OCI-LY3 (cell line): ENCODE measurements at regions not wholly inside any gene's neighbourhood (a gene's known extent, or its start where the extent isn't known, plus 50 kb on each side); places are given as distances from the start of the nearest gene placed in this dataset.

ENCODE experiments used
- H2AFZ ChIP-seq: fragments of 200-600, 300-600 bp; shearing (Covaris generic); 2 replicates; pipeline ENCODE4 v1.6.0; 2014; ENCODE audit warnings: antibody characterized with exemption, low read depth, low read length
- H3K27ac ChIP-seq: fragments of 200-600, 300-600 bp; sonication (generic); 2 replicates; pipeline ENCODE4 v1.5.1; 2014; ENCODE audit warnings: mild to moderate bottlenecking, low read length, moderate library complexity, mixed read lengths
- H3K27me3 ChIP-seq: fragments of 200-600, 300-600 bp; sonication (generic); 2 replicates; pipeline ENCODE4 v1.6.1; 2014; ENCODE audit warnings: low read depth, low read length, mixed read lengths
- H3K36me3 ChIP-seq: fragments of 200-600, 300-600 bp; sonication (generic); replicated peaks from 2 replicates; pipeline ENCODE3; 2014; ENCODE audit warnings: low read depth, low read length, mixed read lengths
- H3K4me1 ChIP-seq: fragments of 300-600, 200-600 bp; sonication (generic); 2 replicates; pipeline ENCODE4 v1.6.1; 2014; ENCODE audit warnings: low read length, mixed read lengths
- H3K4me2 ChIP-seq: fragments of 200-600, 300-600 bp; sonication (generic); 2 replicates; pipeline ENCODE4 v1.6.1; 2014; ENCODE audit warnings: low read length, mixed read lengths
- H3K4me3 ChIP-seq: fragments of 300-600, 200-600 bp; sonication (generic); 2 replicates; pipeline ENCODE4 v1.5.1; 2014; ENCODE audit warnings: antibody characterized with exemption, mild to moderate bottlenecking, low read length, moderate library complexity
- H3K79me2 ChIP-seq: fragments of 300-600, 200-600 bp; shearing (Covaris generic); 2 replicates; pipeline ENCODE4 v1.6.1; 2014; ENCODE audit warnings: mild to moderate bottlenecking, low read length, mixed read lengths
- H3K9ac ChIP-seq: fragments of 300-600, 200-600 bp; shearing (Covaris generic); 2 replicates; pipeline ENCODE4 v1.6.0; 2014; ENCODE audit warnings: mild to moderate bottlenecking, low read length, moderate library complexity
- H3K9me3 ChIP-seq: fragments of 200-600, 300-600 bp; shearing (Covaris generic); 2 replicates; pipeline ENCODE4 v1.6.1; 2014; ENCODE audit warnings: low read length, mixed read lengths; ENCODE audit not compliant: insufficient read depth
- H4K20me1 ChIP-seq: fragments of 200-600, 300-600 bp; sonication (generic); 2 replicates; pipeline ENCODE4 v1.6.1; 2016; ENCODE audit warnings: low read length, mixed read lengths; ENCODE audit not compliant: insufficient read depth
- EZH2phosphoT487 ChIP-seq: fragments of 200-600 bp; shearing (Covaris generic); IDR thresholded peaks from 2 replicates; pipeline ENCODE4 v1.6.1; 2018; ENCODE audit warnings: antibody characterized with exemption, mixed run types, low read depth
- TF ChIP-seq, protein P1 (sequence below): fragments of 200-600, 300-600 bp; sonication (generic); IDR thresholded peaks from 2 replicates; pipeline ENCODE4 v1.5.1; 2014; ENCODE audit warnings: antibody characterized with exemption, low read length, low read depth

- Histone ChIP-seq H3K9me3 (no peaks in the 10 kb centered on the region), H3K9ac (no peak overlapping the region), H3K27ac (no peak overlapping the region), H3K4me3 (no peak overlapping the region), H4K20me1 (no peaks in the 10 kb centered on the region), H2AFZ (no peak overlapping the region), H3K4me1 (no peaks in the 10 kb centered on the region), H3K27me3 (no peaks in the 10 kb centered on the region), H3K79me2 (no peaks in the 10 kb centered on the region), H3K4me2 (no peak overlapping the region), H3K36me3 (no peaks in the 10 kb centered on the region)
- TF ChIP-seq, protein P1, sequence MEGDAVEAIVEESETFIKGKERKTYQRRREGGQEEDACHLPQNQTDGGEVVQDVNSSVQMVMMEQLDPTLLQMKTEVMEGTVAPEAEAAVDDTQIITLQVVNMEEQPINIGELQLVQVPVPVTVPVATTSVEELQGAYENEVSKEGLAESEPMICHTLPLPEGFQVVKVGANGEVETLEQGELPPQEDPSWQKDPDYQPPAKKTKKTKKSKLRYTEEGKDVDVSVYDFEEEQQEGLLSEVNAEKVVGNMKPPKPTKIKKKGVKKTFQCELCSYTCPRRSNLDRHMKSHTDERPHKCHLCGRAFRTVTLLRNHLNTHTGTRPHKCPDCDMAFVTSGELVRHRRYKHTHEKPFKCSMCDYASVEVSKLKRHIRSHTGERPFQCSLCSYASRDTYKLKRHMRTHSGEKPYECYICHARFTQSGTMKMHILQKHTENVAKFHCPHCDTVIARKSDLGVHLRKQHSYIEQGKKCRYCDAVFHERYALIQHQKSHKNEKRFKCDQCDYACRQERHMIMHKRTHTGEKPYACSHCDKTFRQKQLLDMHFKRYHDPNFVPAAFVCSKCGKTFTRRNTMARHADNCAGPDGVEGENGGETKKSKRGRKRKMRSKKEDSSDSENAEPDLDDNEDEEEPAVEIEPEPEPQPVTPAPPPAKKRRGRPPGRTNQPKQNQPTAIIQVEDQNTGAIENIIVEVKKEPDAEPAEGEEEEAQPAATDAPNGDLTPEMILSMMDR = no peak
- no peak for TF ChIP-seq EZH2phosphoT487
Measured at GRCh38 chrX:110472265-110472664, 113.6 kb downstream of the RTL9 start.

- H3K79me2 ChIP-seq = no peaks in the 10 kb centered on the region
- H3K9me3 ChIP-seq = no peaks in the 10 kb centered on the region
- no peaks in the 10 kb centered on the region for H3K36me3 ChIP-seq
- no peaks in the 10 kb centered on the region for H3K4me1 ChIP-seq
- H2AFZ ChIP-seq = no peak overlapping the region
- no peak overlapping the region for H3K4me3 ChIP-seq
- H3K4me2 ChIP-seq = no peak overlapping the region
- no peaks in the 10 kb centered on the region for H4K20me1 ChIP-seq
- TF ChIP-seq, protein P1 = no peak
- no peak for TF ChIP-seq EZH2phosphoT487
- no peaks in the 10 kb centered on the region for H3K27me3 ChIP-seq
- no peak overlapping the region for H3K9ac ChIP-seq
- no peak overlapping the region for H3K27ac ChIP-seq
Measured at GRCh38 chrX:110477593-110478228, 119.1 kb downstream of the RTL9 start.

DNA sequence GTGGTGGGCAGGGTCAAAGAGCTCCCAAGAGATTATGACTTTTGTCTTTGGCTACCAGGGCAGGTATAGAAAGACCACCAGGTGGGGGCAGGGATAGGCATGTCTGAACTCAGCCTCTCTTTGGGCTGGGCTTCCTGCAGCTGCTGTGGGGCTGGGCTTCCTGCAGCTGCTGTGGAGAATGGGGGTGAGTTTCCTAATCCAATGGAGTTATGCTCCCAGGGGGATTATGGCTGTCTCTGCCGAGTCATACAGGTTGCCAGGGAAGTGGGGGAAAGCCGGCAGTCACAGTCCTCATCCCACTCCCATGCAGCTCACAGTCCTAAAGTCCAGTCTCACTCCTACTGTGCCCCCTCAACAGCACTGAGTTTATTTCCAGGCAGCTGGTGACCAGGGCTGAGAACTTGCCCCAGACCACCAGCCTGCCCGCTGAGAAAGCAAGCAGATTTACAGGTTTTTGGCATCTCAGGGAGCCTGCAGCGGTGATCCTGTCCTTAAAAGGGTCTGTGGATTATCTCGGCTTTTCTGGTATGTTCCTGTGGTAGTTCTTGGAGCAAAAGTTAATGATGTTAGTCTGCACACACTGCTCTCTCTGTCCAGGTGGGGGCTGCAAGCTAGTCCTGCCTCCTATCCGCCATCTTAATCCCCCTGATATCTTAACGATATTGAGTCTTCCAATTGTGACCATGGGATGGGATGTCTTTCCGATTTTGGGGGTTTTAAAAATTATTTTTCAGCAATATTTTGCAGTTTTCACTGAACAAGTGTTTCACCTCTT lies 133.4 kb downstream of the RTL9 start:
- Histone ChIP-seq H3K36me3 (no peaks in the 10 kb centered on the region), H3K79me2 (no peaks in the 10 kb centered on the region), H2AFZ (no peak overlapping the region), H3K4me2 (no peak overlapping the region), H3K4me1 (no peaks in the 10 kb centered on the region), H4K20me1 (no peaks in the 10 kb centered on the region), H3K27ac (no peak overlapping the region), H3K9me3 (no peaks in the 10 kb centered on the region), H3K27me3 (no peaks in the 10 kb centered on the region), H3K4me3 (no peak overlapping the region), H3K9ac (no peak overlapping the region)
- TF ChIP-seq EZH2phosphoT487 = no peak
- TF ChIP-seq, protein P1 = no peak

DNA sequence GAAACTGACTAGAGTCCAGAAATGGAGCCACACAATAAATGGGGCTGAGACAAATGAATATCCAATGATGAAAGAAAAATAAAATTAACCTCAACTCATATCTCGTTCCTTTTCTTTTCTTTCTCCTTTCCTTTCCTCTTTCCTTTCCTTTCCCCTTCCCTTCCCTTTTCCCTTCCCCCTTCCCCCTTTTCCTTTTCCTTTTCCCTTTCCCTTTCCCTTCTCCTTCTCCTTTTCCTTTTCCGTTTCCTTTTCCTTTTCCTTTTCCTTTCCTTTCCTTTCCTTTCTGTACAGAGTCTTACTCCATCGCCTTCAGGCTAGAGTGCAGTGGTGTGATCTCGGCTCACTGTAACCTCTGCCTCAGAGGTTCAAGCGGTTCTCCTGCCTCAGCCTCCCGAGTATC lies 146.3 kb downstream of the RTL9 start:
- Histone ChIP-seq H3K4me2 (no peak overlapping the region), H4K20me1 (no peaks in the 10 kb centered on the region), H3K9me3 (no peaks in the 10 kb centered on the region), H3K27me3 (no peaks in the 10 kb centered on the region), H3K79me2 (no peaks in the 10 kb centered on the region), H2AFZ (no peak overlapping the region), H3K4me3 (no peak overlapping the region), H3K36me3 (no peaks in the 10 kb centered on the region), H3K9ac (no peak overlapping the region), H3K4me1 (no peaks in the 10 kb centered on the region), H3K27ac (no peak overlapping the region)
- TF ChIP-seq EZH2phosphoT487 = no peak
- TF ChIP-seq, protein P1 = no peak
